BLaER1 treated with 17β-estradiol and CSF1 and Interleukin-3, amounts not matched to agents 10 nM and 100 nM (cell line): ENCODE measurements at regions not wholly inside any gene's neighbourhood (a gene's known extent, or its start where the extent isn't known, plus 50 kb on each side); places are given as distances from the start of the nearest gene placed in this dataset.

Source experiments
- H3K27ac ChIP-seq, 11 experiments: shearing (Covaris generic); formaldehyde crosslinking; 2 replicates each; pipeline ENCODE4 v1.8.1; 2022
- H3K27me3 ChIP-seq, 11 experiments: shearing (Covaris generic); formaldehyde crosslinking; 2 replicates each; pipeline ENCODE4 v1.8.1; 2022
- H3K36me3 ChIP-seq, 11 experiments: shearing (Covaris generic); formaldehyde crosslinking; 2 replicates each; pipeline ENCODE4 v1.8.1; 2022
- H3K4me1 ChIP-seq, 10 experiments: shearing (Covaris generic); formaldehyde crosslinking; 2 replicates each; pipeline ENCODE4 v1.8.1; 2022
- H3K4me2 ChIP-seq, 11 experiments: shearing (Covaris generic); formaldehyde crosslinking; 2 replicates each; pipeline ENCODE4 v1.8.1; 2022
- H3K4me3 ChIP-seq, 10 experiments: shearing (Covaris generic); formaldehyde crosslinking; 2 replicates each; pipeline ENCODE4 v1.8.1; 2022
- H3K9ac ChIP-seq, 11 experiments: shearing (Covaris generic); formaldehyde crosslinking; 2 replicates each; pipeline ENCODE4 v1.8.1; 2022
- H3K9me3 ChIP-seq, 11 experiments: shearing (Covaris generic); formaldehyde crosslinking; replicated peaks in 1 of 11; 2 replicates each; pipeline ENCODE4 v1.8.1; 2022
- H4K20me1 ChIP-seq, 11 experiments: shearing (Covaris generic); formaldehyde crosslinking; 2 replicates each; pipeline ENCODE4 v1.8.1; 2022
- Cebpa-rat ChIP-seq, 11 experiments: shearing (Covaris generic); IDR thresholded peaks; 2 replicates each; pipeline ENCODE4 v1.8.1; 2022

DNA sequence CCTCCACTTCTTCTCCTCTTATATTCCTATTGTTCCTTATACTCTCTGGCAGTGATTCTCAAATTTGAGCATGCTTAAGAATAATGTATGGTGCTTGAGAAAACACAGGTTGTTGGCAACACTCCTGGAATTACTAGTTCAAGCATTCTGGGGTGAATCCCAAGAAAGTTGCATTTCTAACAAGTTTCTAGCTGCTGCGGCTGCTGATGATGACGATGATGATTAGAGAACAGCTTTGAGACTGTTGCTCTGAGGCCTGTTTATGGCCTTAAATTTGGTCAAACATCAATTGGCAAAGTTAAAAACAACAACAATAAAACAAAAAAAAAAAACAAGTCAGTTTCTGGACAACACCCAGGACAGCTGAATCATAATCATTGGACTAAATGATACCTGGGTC, 961.9 kb downstream of the CDH11 start:
- peaks cover 0 to 57% (median 0%) of the 10 kb centered on the region in 10 experiments; a peak in 5 of 20 replicates for H3K4me1 ChIP-seq
- no peaks in the 10 kb centered on the region for H3K36me3 ChIP-seq
- H3K9ac ChIP-seq, result no peak overlapping the region
- H3K4me3 ChIP-seq, result no peak overlapping the region
- no peaks in the 10 kb centered on the region for H3K27me3 ChIP-seq
- H3K27ac ChIP-seq, result no peak overlapping the region
- H3K9me3 ChIP-seq, result no peaks in the 10 kb centered on the region
- peak overlapping the region in 2 of 11 experiments; percentile 14 to 40; a peak in 2 of 22 replicates for H3K4me2 ChIP-seq
- no peaks in the 10 kb centered on the region for H4K20me1 ChIP-seq
- TF ChIP-seq Cebpa-rat (IDR thresholded peaks at IDR 0.05), result no peak

DNA sequence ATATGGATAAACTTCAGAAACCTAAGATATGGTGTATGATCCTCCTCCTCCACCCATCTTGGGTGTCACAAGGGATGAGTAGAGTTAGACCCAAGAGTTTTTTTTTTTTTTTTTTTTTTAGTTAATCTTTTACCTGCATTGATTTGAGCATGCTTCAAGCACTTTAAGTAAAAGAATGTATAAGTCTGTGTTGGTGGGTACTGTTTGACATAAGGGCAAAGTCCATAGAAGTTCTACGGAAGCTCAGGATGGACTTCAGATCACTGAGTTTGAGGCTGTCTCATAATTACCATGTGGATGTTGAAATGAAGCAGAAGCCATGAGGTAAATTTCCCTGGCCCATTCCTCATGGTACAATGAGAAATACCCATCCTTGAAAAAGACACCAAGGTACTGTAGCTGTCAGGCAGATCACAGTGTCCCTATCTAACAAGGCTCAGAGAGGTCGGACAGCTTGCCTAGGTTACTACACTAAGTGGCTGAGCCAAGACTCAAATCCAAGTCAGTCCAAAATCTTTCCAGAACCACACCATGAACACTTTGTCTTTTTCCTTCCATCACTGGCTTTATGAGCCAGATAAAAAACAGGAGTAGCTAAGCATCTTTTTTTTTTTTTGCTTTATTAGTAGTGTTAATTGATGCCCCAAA, 962.8 kb downstream of the CDH11 start:
- Histone ChIP-seq H3K27ac (no peak overlapping the region), H3K4me3 (no peak overlapping the region), H4K20me1 (no peaks in the 10 kb centered on the region), H3K4me2 (peak overlapping the region in 2 of 11 experiments; percentile 60 to 68; a peak in 4 of 22 replicates), H3K9ac (no peak overlapping the region), H3K4me1 (peaks cover 0 to 57% (median 0%) of the 10 kb centered on the region in 10 experiments; a peak in 5 of 20 replicates), H3K27me3 (no peaks in the 10 kb centered on the region), H3K36me3 (no peaks in the 10 kb centered on the region), H3K9me3 (no peaks in the 10 kb centered on the region)
- TF ChIP-seq Cebpa-rat (IDR thresholded peaks at IDR 0.05), result no peak

DNA sequence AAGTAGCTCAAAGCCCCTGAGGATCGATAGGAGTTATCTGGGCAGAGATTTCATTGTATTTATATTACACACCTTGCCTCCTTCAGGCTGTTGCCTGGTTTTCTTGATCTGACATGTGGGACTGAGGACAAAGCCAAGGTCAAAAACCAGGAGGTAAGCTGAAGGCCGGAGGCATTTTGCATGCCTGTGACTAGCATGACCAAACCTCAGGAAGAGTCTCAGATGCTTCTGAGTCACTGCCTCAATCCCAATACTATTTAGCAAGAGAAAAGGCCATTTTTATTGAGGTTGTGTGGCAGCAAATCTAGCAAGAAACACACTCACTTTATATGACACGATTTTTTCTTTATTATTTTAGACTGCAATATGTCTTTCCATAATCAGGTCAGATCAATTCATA, 968.1 kb downstream of the CDH11 start:
- H3K27ac ChIP-seq, result no peak overlapping the region
- H3K4me3 ChIP-seq, result no peak overlapping the region
- no peaks in the 10 kb centered on the region for H3K36me3 ChIP-seq
- peaks cover 0 to 31% (median 0%) of the 10 kb centered on the region in 10 experiments; a peak in 5 of 20 replicates for H3K4me1 ChIP-seq
- no peak; a peak in 1 of 22 replicates for TF ChIP-seq Cebpa-rat (IDR thresholded peaks at IDR 0.05)
- no peaks in the 10 kb centered on the region for H3K9me3 ChIP-seq
- no peak overlapping the region for H3K4me2 ChIP-seq
- no peaks in the 10 kb centered on the region for H4K20me1 ChIP-seq
- H3K27me3 ChIP-seq, result no peaks in the 10 kb centered on the region
- H3K9ac ChIP-seq, result no peak overlapping the region

DNA sequence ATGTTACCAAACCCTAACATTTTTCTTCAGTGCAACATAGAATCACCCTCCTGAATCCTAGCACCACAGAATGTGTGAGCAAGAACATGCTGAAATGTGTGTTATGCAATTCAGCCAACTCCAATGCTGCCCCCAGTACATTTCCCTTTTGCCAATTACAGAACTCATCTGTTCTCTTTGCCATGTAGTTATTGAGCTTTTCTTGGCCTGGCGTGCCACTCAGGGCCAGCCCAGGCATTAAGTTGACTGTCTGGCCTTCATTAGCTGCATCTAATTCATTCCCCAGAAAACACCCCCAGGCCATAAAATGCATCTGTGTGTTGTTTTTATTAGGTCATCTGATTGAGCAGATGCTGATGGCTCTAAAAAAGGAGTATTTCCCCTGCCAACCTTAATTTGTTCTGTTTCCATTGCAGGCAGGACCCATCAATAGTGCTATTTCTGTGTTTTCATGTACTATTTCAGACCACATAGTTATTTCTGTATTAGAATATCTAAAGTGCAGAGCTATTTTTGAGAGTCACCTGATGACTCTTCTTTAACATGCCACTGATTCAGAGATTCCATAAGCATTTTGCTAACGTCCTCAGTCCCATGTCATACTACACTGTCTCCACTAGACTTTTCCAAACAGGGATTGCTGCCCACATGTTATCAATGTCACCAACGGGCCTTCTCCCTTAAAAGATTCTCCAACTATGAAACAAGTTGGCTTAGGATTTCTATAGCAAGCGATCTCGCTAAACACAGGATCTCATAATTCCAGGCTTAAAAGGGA, 969.7 kb downstream of the CDH11 start:
- no peak for TF ChIP-seq Cebpa-rat (IDR thresholded peaks at IDR 0.05)
- H3K36me3 ChIP-seq, result no peaks in the 10 kb centered on the region
- H3K9me3 ChIP-seq, result no peaks in the 10 kb centered on the region
- H3K27ac ChIP-seq, result no peak overlapping the region
- no peak overlapping the region for H3K9ac ChIP-seq
- H3K4me1 ChIP-seq, result peaks cover 0 to 21% (median 0%) of the 10 kb centered on the region in 10 experiments; a peak in 4 of 20 replicates
- H3K4me2 ChIP-seq, result no peak overlapping the region
- H3K27me3 ChIP-seq, result no peaks in the 10 kb centered on the region
- no peaks in the 10 kb centered on the region for H4K20me1 ChIP-seq
- no peak overlapping the region for H3K4me3 ChIP-seq

DNA sequence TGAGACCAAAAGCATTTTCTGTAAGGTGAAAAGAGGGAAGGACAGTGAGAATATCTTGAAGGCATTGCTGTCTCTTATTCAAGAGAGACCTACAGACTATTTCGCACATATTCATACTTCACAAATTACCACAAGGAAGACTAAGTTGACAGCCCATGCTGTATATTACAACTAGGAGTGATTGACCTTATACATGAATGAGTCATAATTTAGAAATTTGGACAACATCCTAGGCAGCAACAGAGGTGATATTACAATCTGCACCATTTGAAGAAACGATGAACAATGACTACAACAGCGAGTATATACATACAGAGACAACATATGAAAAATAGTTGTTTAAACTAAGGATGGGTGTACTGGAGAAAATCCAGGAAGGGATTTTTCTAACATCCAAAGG, 971.7 kb downstream of the CDH11 start:
- no peak overlapping the region for H3K9ac ChIP-seq
- no peak for TF ChIP-seq Cebpa-rat (IDR thresholded peaks at IDR 0.05)
- no peaks in the 10 kb centered on the region for H4K20me1 ChIP-seq
- peaks cover 0 to 9% (median 0%) of the 10 kb centered on the region in 10 experiments; a peak in 3 of 20 replicates for H3K4me1 ChIP-seq
- no peak overlapping the region for H3K4me3 ChIP-seq
- H3K27me3 ChIP-seq, result no peaks in the 10 kb centered on the region
- 0 out of 22 replicates have a peak overlapping the region, but pooled peaks of 1 of the 11 experiments have one; percentile 15 for H3K4me2 ChIP-seq
- no peaks in the 10 kb centered on the region for H3K36me3 ChIP-seq
- H3K27ac ChIP-seq, result no peak overlapping the region
- H3K9me3 ChIP-seq, result no peaks in the 10 kb centered on the region

DNA sequence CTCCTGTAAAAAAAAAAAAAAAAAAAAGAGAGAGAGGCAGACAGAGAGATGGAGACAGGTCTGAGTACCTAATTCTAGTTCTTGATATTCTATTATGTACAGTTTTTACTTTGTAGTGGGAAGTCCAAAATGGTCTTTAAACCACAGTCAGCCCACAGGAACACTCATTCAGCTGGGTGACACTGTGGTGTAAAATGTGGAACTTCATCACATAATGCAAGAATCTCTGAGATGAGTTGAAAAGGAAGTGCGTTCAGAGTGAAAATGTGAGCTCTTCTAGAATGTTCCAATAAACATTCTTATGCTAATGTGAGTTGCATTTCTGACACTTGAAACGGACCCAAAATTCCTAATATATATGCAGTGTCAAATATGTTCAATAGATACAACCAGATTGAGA, 972.1 kb downstream of the CDH11 start:
- H3K27ac ChIP-seq, result no peak overlapping the region
- H3K4me3 ChIP-seq, result no peak overlapping the region
- no peaks in the 10 kb centered on the region for H3K9me3 ChIP-seq
- no peaks in the 10 kb centered on the region for H4K20me1 ChIP-seq
- H3K4me1 ChIP-seq, result peaks cover 0 to 8% (median 0%) of the 10 kb centered on the region in 10 experiments; a peak in 3 of 20 replicates
- H3K27me3 ChIP-seq, result no peaks in the 10 kb centered on the region
- no peak for TF ChIP-seq Cebpa-rat (IDR thresholded peaks at IDR 0.05)
- no peaks in the 10 kb centered on the region for H3K36me3 ChIP-seq
- no peak overlapping the region for H3K9ac ChIP-seq
- H3K4me2 ChIP-seq, result 0 out of 22 replicates have a peak overlapping the region, but pooled peaks of 1 of the 11 experiments have one; percentile 15

DNA sequence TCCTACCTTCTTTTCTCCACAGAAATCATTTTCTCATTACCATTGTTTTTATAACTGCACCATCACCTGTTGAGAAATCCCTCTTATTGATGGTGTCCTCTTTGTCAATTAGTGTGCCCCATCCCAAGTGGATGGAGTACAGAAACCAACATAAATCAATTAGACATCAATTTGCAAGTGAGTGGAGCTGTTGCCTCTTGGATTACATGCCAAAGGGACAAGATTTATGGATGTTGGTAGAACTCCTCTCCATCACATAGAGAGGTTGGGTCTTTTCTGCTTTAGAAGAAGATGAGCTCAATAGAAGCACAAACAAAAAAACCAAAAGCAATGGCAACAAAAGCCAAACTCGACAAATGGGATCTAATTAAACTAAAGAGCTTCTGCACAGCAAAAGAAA, 973.5 kb downstream of the CDH11 start:
- Histone ChIP-seq H3K27ac (no peak overlapping the region), H3K27me3 (no peaks in the 10 kb centered on the region), H3K4me2 (no peak overlapping the region), H3K36me3 (no peaks in the 10 kb centered on the region), H3K9me3 (no peaks in the 10 kb centered on the region), H3K4me3 (no peak overlapping the region), H4K20me1 (no peaks in the 10 kb centered on the region), H3K9ac (no peak overlapping the region), H3K4me1 (peaks cover 0 to 8% (median 0%) of the 10 kb centered on the region in 10 experiments; a peak in 3 of 20 replicates)
- no peak for TF ChIP-seq Cebpa-rat (IDR thresholded peaks at IDR 0.05)

DNA sequence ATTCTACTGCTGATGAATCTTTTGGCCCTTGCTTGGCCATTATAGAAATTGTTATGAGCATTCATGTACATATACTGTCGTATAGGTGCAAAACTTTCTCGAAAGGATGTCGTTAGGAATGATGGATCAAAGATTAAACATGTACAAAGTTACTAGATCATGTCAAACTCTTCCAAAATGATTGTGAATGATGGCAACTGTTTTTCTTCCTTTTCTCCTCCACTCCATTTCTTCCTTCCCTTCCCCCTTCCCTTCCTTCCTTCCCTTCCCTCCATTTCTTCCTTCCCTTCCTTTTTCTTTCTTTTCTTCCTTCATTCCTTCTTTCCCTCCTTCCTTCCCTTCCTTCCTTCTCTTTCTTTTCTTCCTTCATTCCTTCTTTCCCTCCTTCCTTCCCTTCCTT, 973.9 kb downstream of the CDH11 start:
- Histone ChIP-seq H3K4me1 (peaks cover 0 to 8% (median 0%) of the 10 kb centered on the region in 10 experiments; a peak in 3 of 20 replicates), H3K4me3 (no peak overlapping the region), H3K36me3 (no peaks in the 10 kb centered on the region), H3K9ac (no peak overlapping the region), H3K4me2 (no peak overlapping the region), H4K20me1 (no peaks in the 10 kb centered on the region), H3K27ac (no peak overlapping the region), H3K27me3 (no peaks in the 10 kb centered on the region), H3K9me3 (no peaks in the 10 kb centered on the region)
- no peak for TF ChIP-seq Cebpa-rat (IDR thresholded peaks at IDR 0.05)

DNA sequence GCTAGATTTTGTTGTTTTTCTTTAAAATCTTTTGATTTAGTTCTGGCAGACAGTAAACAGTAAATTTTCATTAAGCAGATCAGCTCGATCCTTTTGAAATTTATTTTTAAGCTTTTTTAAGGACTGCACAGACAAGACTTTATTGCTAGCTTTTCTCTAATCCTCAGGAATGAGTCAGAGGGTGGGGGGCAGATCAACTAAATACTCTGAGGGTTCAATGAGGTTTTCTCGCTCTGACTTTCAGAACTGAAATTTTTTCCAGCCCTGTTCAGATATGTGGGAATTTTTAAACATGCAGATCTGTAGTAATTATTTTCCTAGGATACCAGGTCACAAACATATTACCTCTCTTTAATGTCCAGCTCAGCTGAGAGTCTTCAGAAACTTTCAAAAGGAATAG, 977.2 kb downstream of the CDH11 start:
- Histone ChIP-seq H3K9me3 (no peaks in the 10 kb centered on the region), H3K9ac (no peak overlapping the region), H3K27ac (no peak overlapping the region), H3K27me3 (no peaks in the 10 kb centered on the region), H3K36me3 (no peaks in the 10 kb centered on the region), H3K4me3 (no peak overlapping the region), H3K4me2 (no peak overlapping the region), H3K4me1 (no peaks in the 10 kb centered on the region), H4K20me1 (no peaks in the 10 kb centered on the region)
- TF ChIP-seq Cebpa-rat (IDR thresholded peaks at IDR 0.05), result no peak
